HG02798 (cell line): ENCODE measurements at regions not wholly inside any gene's neighbourhood (a gene's known extent, or its start where the extent isn't known, plus 50 kb on each side); places are given as distances from the start of the nearest gene placed in this dataset.

Experiments
- ATAC-seq: cut with Tn5 transposase; IDR thresholded peaks from one replicate; pipeline ENCODE4 v1.9.1; 2021; ENCODE audit warnings: mild to moderate bottlenecking; ENCODE audit not compliant: unreplicated experiment, poor library complexity

- no peak for ATAC-seq
These were observed 168.2 kb downstream of the GPX5 start for GRCh38 chr6:28693751-28694443.

GRCh38 chr6:28695715-28696114, 170.0 kb downstream of the GPX5 start:
- ATAC-seq: no peak

GRCh38 chr6:28696167-28696566, 170.5 kb downstream of the GPX5 start:
- no peak for ATAC-seq

- no peak for ATAC-seq
These were observed 171.0 kb downstream of the GPX5 start for GRCh38 chr6:28696682-28697081.

- ATAC-seq: no peak
These were observed 182.0 kb downstream of the GPX5 start for GRCh38 chr6:28707387-28708282.

- ATAC-seq: no peak
These were observed 184.0 kb downstream of the GPX5 start for GRCh38 chr6:28709478-28710349.

GRCh38 chr6:28710466-28711191, 184.9 kb downstream of the GPX5 start:
- ATAC-seq: no peak

GRCh38 chr6:28711325-28711724, 185.6 kb downstream of the GPX5 start:
- ATAC-seq: no peak

GRCh38 chr6:28711788-28712341, 186.2 kb downstream of the GPX5 start:
- no peak for ATAC-seq

GRCh38 chr6:28712982-28713381, 187.3 kb downstream of the GPX5 start:
- no peak for ATAC-seq

GRCh38 chr6:28719275-28719940, 193.7 kb downstream of the GPX5 start:
- ATAC-seq: no peak

GRCh38 chr6:28720357-28721231, 194.9 kb downstream of the GPX5 start:
- no peak for ATAC-seq

GRCh38 chr6:28721372-28721771, 195.7 kb downstream of the GPX5 start:
- ATAC-seq: no peak

- no peak for ATAC-seq
These were observed 198.7 kb downstream of the GPX5 start for GRCh38 chr6:28724395-28724794.

GRCh38 chr6:28725274-28725809, 198.4 kb downstream of the TRIM27 start:
- no peak for ATAC-seq

GRCh38 chr6:28725890-28726348, 197.9 kb downstream of the TRIM27 start:
- ATAC-seq: no peak

- ATAC-seq: no peak
These were observed 197.0 kb downstream of the TRIM27 start for GRCh38 chr6:28726569-28727309.
